ENCODE measurements at regions not wholly inside any gene's neighbourhood (a gene's known extent, or its start where the extent isn't known, plus 50 kb on each side); places are given as distances from the start of the nearest gene placed in this dataset.

DNA sequence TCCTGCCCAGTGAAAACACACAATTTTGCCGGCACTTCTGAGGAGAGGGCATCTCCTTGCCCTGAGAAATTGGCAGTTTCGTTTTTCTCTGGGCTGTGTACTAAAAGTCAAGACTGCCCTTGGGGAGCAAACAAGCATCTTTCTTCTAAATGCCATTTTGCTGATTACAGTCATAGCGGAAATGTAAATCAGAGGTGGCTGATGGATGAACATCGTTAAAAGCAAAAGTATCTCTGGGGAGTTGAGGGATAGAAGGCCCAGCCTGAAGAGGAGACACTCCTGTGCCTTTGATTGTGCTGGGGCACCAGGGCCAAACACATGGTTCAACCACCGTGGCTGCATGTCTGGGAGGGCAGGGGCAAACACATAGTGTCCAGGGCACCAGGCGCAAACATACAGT, 49.8 kb downstream of the ABCC12 start:
- peaks cover 15% of the 10 kb centered on the region for H3K27me3 Mint-ChIP-seq (ENCODE audit: insufficient read depth, unreplicated experiment)
- H3K36me3 Mint-ChIP-seq (ENCODE audit: insufficient read depth, unreplicated experiment) = no peaks in the 10 kb centered on the region
- no peak for DNase-seq
- CTCF ChIA-PET = no interaction called here
- H3K4me3 Mint-ChIP-seq (ENCODE audit: unreplicated experiment) = no peak overlapping the region
- H3K27me3 ChIP-seq (replicated peaks; ENCODE audit: control insufficient read depth, insufficient read depth, low read length) = no peaks in the 10 kb centered on the region
- no peaks in the 10 kb centered on the region for H3K9me3 ChIP-seq
- TF ChIP-seq, protein P1, sequence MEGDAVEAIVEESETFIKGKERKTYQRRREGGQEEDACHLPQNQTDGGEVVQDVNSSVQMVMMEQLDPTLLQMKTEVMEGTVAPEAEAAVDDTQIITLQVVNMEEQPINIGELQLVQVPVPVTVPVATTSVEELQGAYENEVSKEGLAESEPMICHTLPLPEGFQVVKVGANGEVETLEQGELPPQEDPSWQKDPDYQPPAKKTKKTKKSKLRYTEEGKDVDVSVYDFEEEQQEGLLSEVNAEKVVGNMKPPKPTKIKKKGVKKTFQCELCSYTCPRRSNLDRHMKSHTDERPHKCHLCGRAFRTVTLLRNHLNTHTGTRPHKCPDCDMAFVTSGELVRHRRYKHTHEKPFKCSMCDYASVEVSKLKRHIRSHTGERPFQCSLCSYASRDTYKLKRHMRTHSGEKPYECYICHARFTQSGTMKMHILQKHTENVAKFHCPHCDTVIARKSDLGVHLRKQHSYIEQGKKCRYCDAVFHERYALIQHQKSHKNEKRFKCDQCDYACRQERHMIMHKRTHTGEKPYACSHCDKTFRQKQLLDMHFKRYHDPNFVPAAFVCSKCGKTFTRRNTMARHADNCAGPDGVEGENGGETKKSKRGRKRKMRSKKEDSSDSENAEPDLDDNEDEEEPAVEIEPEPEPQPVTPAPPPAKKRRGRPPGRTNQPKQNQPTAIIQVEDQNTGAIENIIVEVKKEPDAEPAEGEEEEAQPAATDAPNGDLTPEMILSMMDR (IDR thresholded peaks at IDR 0.05; ENCODE audit: insufficient read depth in 1 of 2, low read depth in 1 of 2, low read length in 1 of 2, severe bottlenecking in 1 of 2, unreplicated experiment in 1 of 2) = no peak
- no peak overlapping the region for H3K27ac Mint-ChIP-seq (ENCODE audit: unreplicated experiment)
- H3K4me1 ChIP-seq = no peaks in the 10 kb centered on the region
- no peaks in the 10 kb centered on the region for H3K4me1 Mint-ChIP-seq (ENCODE audit: low read depth, unreplicated experiment)
- no peaks in the 10 kb centered on the region for H3K36me3 ChIP-seq (ENCODE audit: control insufficient read depth, insufficient read depth, low read length)
- POLR2A ChIA-PET = no interaction called here
- no peak overlapping the region for H3K4me3 ChIP-seq (ENCODE audit: low read depth, low read length)
- no TSS peak for BruUV-seq (replicated peaks)
- intact Hi-C loops (cut with micrococcal nuclease; ENCODE audit: unreplicated experiment) = no loop called here
- H3K9me3 Mint-ChIP-seq (ENCODE audit: unreplicated experiment) = no peaks in the 10 kb centered on the region

DNA sequence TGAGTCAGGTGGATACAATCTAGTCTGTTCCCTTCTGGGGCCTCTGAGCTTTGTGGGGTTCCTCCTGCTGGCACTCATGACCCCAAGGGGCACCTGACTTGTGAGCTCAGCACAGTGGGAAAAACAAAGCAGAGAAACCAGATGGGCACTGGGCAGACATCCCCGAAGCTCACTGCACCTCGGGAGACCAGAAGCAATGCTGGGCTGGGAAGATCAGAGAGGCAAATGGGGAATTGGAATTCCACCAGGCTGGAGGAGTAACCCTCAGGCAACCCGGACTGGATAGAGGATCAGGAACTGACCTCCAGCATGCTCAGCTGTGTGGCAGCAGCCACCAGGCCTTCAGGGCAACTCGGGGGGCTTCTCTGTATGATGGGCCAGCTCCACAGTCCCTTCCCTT, 50.3 kb downstream of the ABCC12 start:
- Mint-ChIP-seq H3K4me3 (ENCODE audit: unreplicated experiment) (no peak overlapping the region), H3K27ac (ENCODE audit: unreplicated experiment) (no peak overlapping the region), H3K36me3 (ENCODE audit: insufficient read depth, unreplicated experiment) (no peaks in the 10 kb centered on the region), H3K27me3 (ENCODE audit: insufficient read depth, unreplicated experiment) (peaks cover 10% of the 10 kb centered on the region), H3K9me3 (ENCODE audit: unreplicated experiment) (no peaks in the 10 kb centered on the region), H3K4me1 (ENCODE audit: low read depth, unreplicated experiment) (no peaks in the 10 kb centered on the region)
- CTCF ChIA-PET = no interaction called here
- no peak for DNase-seq
- Histone ChIP-seq H3K36me3 (ENCODE audit: control insufficient read depth, insufficient read depth, low read length) (no peaks in the 10 kb centered on the region), H3K4me3 (ENCODE audit: low read depth, low read length) (no peak overlapping the region), H3K9me3 (no peaks in the 10 kb centered on the region), H3K27me3 (replicated peaks; ENCODE audit: control insufficient read depth, insufficient read depth, low read length) (no peaks in the 10 kb centered on the region), H3K4me1 (no peaks in the 10 kb centered on the region)
- intact Hi-C loops (cut with micrococcal nuclease; ENCODE audit: unreplicated experiment) = no loop called here
- POLR2A ChIA-PET = no interaction called here
- BruUV-seq (replicated peaks) = no TSS peak
- TF ChIP-seq, protein P1 (IDR thresholded peaks at IDR 0.05; ENCODE audit: insufficient read depth in 1 of 2, low read depth in 1 of 2, low read length in 1 of 2, severe bottlenecking in 1 of 2, unreplicated experiment in 1 of 2) = no peak

- H3K4me1 ChIP-seq = no peaks in the 10 kb centered on the region
- intact Hi-C loops (cut with micrococcal nuclease; ENCODE audit: unreplicated experiment) = no loop called here
- no TSS peak for BruUV-seq (replicated peaks)
- H3K36me3 ChIP-seq (ENCODE audit: control insufficient read depth, insufficient read depth, low read length) = no peaks in the 10 kb centered on the region
- TF ChIP-seq, protein P1 (IDR thresholded peaks at IDR 0.05; ENCODE audit: insufficient read depth in 1 of 2, low read depth in 1 of 2, low read length in 1 of 2, severe bottlenecking in 1 of 2, unreplicated experiment in 1 of 2) = no peak
- H3K27me3 ChIP-seq (replicated peaks; ENCODE audit: control insufficient read depth, insufficient read depth, low read length) = no peaks in the 10 kb centered on the region
- Mint-ChIP-seq H3K4me1 (ENCODE audit: low read depth, unreplicated experiment) (no peaks in the 10 kb centered on the region), H3K27ac (ENCODE audit: unreplicated experiment) (no peak overlapping the region), H3K4me3 (ENCODE audit: unreplicated experiment) (no peak overlapping the region), H3K9me3 (ENCODE audit: unreplicated experiment) (no peaks in the 10 kb centered on the region), H3K36me3 (ENCODE audit: insufficient read depth, unreplicated experiment) (no peaks in the 10 kb centered on the region), H3K27me3 (ENCODE audit: insufficient read depth, unreplicated experiment) (peaks cover 4% of the 10 kb centered on the region)
- DNase-seq = no peak
- POLR2A ChIA-PET = no interaction called here
- CTCF ChIA-PET = no interaction called here
- no peak overlapping the region for H3K4me3 ChIP-seq (ENCODE audit: low read depth, low read length)
- no peaks in the 10 kb centered on the region for H3K9me3 ChIP-seq
These were observed 52.2 kb downstream of the ABCC12 start for GRCh38 chr16:48103591-48103990.

Measured in Caco-2 (cell line).